K562 (cell line): ENCODE measurements at regions not wholly inside any gene's neighbourhood (a gene's known extent, or its start where the extent isn't known, plus 50 kb on each side); places are given as distances from the start of the nearest gene placed in this dataset.

Experiments used
- ATAC-seq: fragments of 200-7000 bp; cut with Tn5 transposase; 3 replicates; pipeline ENCODE4 v1.9.1; 2020; ENCODE audit warnings: moderate library complexity
- BruUV-seq: library from RNA; stranded (reverse); fragments of 400-500 nt; replicated peaks from 2 replicates; lab custom pipeline; 2021; lab: Mats Ljungman, UMichigan
- CTCF ChIA-PET: fragments of 300-600 bp; formaldehyde crosslinking; extraction: SDS; loops from one replicate; lab custom pipeline; 2021; ENCODE audit warnings: low intra/inter-chr PET ratio; lab: Yijun Ruan, JAX
- POLR2A ChIA-PET: fragments of 300-600, 350-650 bp; sonication (Branson Sonifier 250); formaldehyde crosslinking; extraction: SDS; loops from one replicate; lab custom pipeline; 2021; ENCODE audit warnings: antibody characterized with exemption, inconsistent platforms; lab: Yijun Ruan, JAX
- DNase-seq, 4 experiments: peaks; one replicate each; pipeline versions ENCODE4 v3.0.0 to v3.0.0-alpha.2; 2011 to 2018; ENCODE audit warnings: low spot score in 3 of 4, mixed read lengths in 3 of 4; ENCODE audit errors: extremely low read depth in 1 of 4
- FAIRE-seq: peaks from 2 replicates; lab custom pipeline; 2011; peaks lifted over from hg19 to GRCh38; lab: Jason Lieb, UNC
- H2AFZ ChIP-seq: 2 replicates; pipeline ENCODE4 v1.6.0; 2011; ENCODE audit warnings: low read depth, low read length, control low read depth, inconsistent platforms
- H3K27ac ChIP-seq: fragments of 200-600 bp; 3 replicates; pipeline ENCODE4 v1.8.0; 2011; ENCODE audit warnings: low read depth, mild to moderate bottlenecking, control low read depth, inconsistent platforms, low read length, moderate library complexity, mixed read lengths; ENCODE audit errors: extremely low read depth
- H3K27me3 ChIP-seq, 2 experiments: fragments of 300-600 bp in 1 of 2; 2 replicates in 1 of 2; 3 replicates in 1 of 2; pipeline versions ENCODE4 v1.6.0 to v1.8.0; 2011; ENCODE audit warnings: inconsistent platforms in 2 of 2, low read length in 2 of 2, mild to moderate bottlenecking in 1 of 2, mixed read lengths in 1 of 2, moderate library complexity in 1 of 2; ENCODE audit not compliant: control insufficient read depth in 2 of 2, insufficient read depth in 2 of 2
- H3K36me3 ChIP-seq: fragments of 300-600 bp; 3 replicates; pipeline ENCODE4 v1.8.0; 2011; ENCODE audit warnings: mild to moderate bottlenecking, low read length, inconsistent platforms; ENCODE audit not compliant: control insufficient read depth, insufficient read depth
- H3K4me1 ChIP-seq, 2 experiments: fragments of 200-600 bp in 1 of 2; replicated peaks in 1 of 2; 2 replicates in 1 of 2; 3 replicates in 1 of 2; pipeline versions ENCODE4 v1.5.1 to v1.8.0; 2011; ENCODE audit warnings: inconsistent platforms in 2 of 2, low read length in 2 of 2, mild to moderate bottlenecking in 1 of 2, mixed read lengths in 1 of 2, moderate library complexity in 1 of 2; ENCODE audit not compliant: control insufficient read depth in 2 of 2, insufficient read depth in 2 of 2
- H3K4me2 ChIP-seq: 2 replicates; pipeline ENCODE4 v1.6.1; 2011; ENCODE audit warnings: low read length, control low read depth, inconsistent platforms, mixed read lengths; ENCODE audit not compliant: insufficient read depth
- H3K4me3 ChIP-seq: fragments of 200-600 bp; sonication (generic), shearing (Covaris generic); 2 replicates; pipeline ENCODE4 v1.5.1; 2016; ENCODE audit warnings: control low read depth, inconsistent platforms
- H3K79me2 ChIP-seq: fragments of 200-600 bp; 3 replicates; pipeline ENCODE4 v1.8.0; 2011; ENCODE audit warnings: low read length, inconsistent platforms; ENCODE audit not compliant: control insufficient read depth, insufficient read depth
- H3K9ac ChIP-seq, 2 experiments: 2 replicates each; pipeline versions ENCODE4 v1.6.0 to v1.6.1; 2011; ENCODE audit warnings: low read depth in 2 of 2, low read length in 2 of 2, control low read depth in 1 of 2, inconsistent platforms in 1 of 2, mild to moderate bottlenecking in 1 of 2, mixed read lengths in 1 of 2; ENCODE audit not compliant: insufficient read depth in 1 of 2
- H3K9me1 ChIP-seq: one replicate; pipeline ENCODE4 v1.6.0; 2011; ENCODE audit warnings: inconsistent platforms, mild to moderate bottlenecking, low read length, moderate library complexity; ENCODE audit not compliant: control insufficient read depth, insufficient read depth
- H3K9me3 ChIP-seq: replicated peaks from 2 replicates; pipeline ENCODE4 v1.5.1; 2011; ENCODE audit warnings: low read depth, low read length, inconsistent platforms; ENCODE audit not compliant: control insufficient read depth, insufficient read depth
- H4K20me1 ChIP-seq: replicated peaks from 2 replicates; pipeline ENCODE4 v1.6.1; 2011; ENCODE audit warnings: low read length, inconsistent platforms, mixed read lengths; ENCODE audit not compliant: control insufficient read depth, insufficient read depth
- DIDO1 ChIP-seq: fragments of 450-650 bp; IDR thresholded peaks from 2 replicates; pipeline ENCODE4 v1.6.1; 2016; ENCODE audit warnings: low read depth, missing biosample characterization, missing genetic modification characterization
- GTF2E2 ChIP-seq: fragments of 200-800 bp; sonication (Bioruptor generic); IDR thresholded peaks from 2 replicates; pipeline ENCODE4 v1.6.1; 2016; ENCODE audit warnings: missing genetic modification characterization, missing compliant biosample characterization
- HDAC6 ChIP-seq: IDR thresholded peaks from 2 replicates; pipeline ENCODE4 v1.6.1; 2012; ENCODE audit warnings: low read depth, mild to moderate bottlenecking, control low read depth, inconsistent platforms, low read length, moderate library complexity
- KLF16 ChIP-seq: IDR thresholded peaks from 2 replicates; pipeline ENCODE4 v1.6.1; 2016; ENCODE audit warnings: antibody characterized with exemption
- MCM3 ChIP-seq: fragments of 450-650 bp; IDR thresholded peaks from 2 replicates; pipeline ENCODE4 v1.6.1; 2016
- MLX ChIP-seq, 2 experiments: fragments of 450-650 bp in 1 of 2; sonication (generic) in 1 of 2; formaldehyde crosslinking; conservative IDR thresholded peaks; 2 replicates each; pipeline versions ENCODE4 v1.4.0 to v1.8.1; 2020 to 2022; ENCODE audit warnings: mild to moderate bottlenecking in 1 of 2, missing genetic modification reagents in 1 of 2
- POLR3G ChIP-seq: IDR thresholded peaks from 2 replicates; pipeline ENCODE4 v1.6.1; 2011; ENCODE audit not compliant: insufficient read length, insufficient replicate concordance; ENCODE audit errors: extremely low read depth
- THAP12 ChIP-seq: fragments of 250-450 bp; sonication (Bioruptor Pico); IDR thresholded peaks from 2 replicates; pipeline ENCODE4 v1.9.0; 2021; ENCODE audit warnings: mild to moderate bottlenecking, inconsistent platforms
- ZNF436 ChIP-seq: fragments of 250-450, 450-650 bp; sonication (Bioruptor Pico); formaldehyde crosslinking; IDR thresholded peaks from 2 replicates; pipeline ENCODE4 v1.7.0; 2020; ENCODE audit warnings: mild to moderate bottlenecking
- ZNF695 ChIP-seq: fragments of 450-650 bp; formaldehyde crosslinking; IDR thresholded peaks from 2 replicates; pipeline ENCODE4 v1.4.0; 2020; ENCODE audit warnings: mild to moderate bottlenecking, moderate library complexity
- ZNF785 ChIP-seq: fragments of 250-450 bp; sonication (Bioruptor Pico); IDR thresholded peaks from 2 replicates; pipeline ENCODE4 v1.4.0; 2020; ENCODE audit warnings: mild to moderate bottlenecking
- WGBS: fragments of 100-300 bp; shearing (Covaris generic); methylation state at CpG from one replicate; pipeline ENCODE4 v1.1.6; 2016; ENCODE audit warnings: low coverage, mixed read lengths; ENCODE audit not compliant: insufficient coverage; ENCODE audit errors: missing lambda C conversion rate; 5-methylcytosine and 5-hydroxymethylcytosine counted together
- in situ Hi-C: fragments of 300-500 bp; cut with MboI; formaldehyde crosslinking; loops from 4 replicates; pipeline ENCODE4 v1.15.0; 2018; ENCODE audit warnings: inconsistent platforms, mixed read lengths
- intact Hi-C: fragments of 100-400 bp; cut with micrococcal nuclease; formaldehyde crosslinking; loops from 2 replicates; pipeline ENCODE4 v1.14.2; 2022
- TF ChIP-seq, protein P1 (sequence below): fragments of 250-450 bp; sonication (Bioruptor Pico); IDR thresholded peaks from 2 replicates; pipeline ENCODE4 v1.5.0; 2020; ENCODE audit warnings: mild to moderate bottlenecking, borderline replicate concordance

DNA sequence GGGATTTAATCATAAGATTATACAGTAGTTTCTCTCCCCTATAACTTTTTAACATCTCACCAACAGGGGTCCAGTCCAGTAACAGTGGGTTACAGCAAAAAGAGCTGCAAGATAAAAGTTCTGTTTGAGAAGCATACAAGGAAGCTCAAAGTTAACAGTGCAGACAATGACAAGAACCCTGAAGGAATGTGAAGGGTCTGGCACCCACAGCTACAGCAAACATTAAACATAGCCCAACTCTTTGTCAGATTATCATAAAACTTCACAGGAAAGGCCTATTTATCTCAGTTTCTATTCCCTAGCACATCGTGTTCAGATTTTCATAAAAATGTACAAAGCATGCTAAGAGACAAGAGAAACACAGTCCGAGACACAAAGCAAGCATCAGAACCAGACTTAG is 309.4 kb downstream of the DIRAS2 start:
- Histone ChIP-seq H3K36me3 (no peaks in the 10 kb centered on the region), H3K9me1 (no peaks in the 10 kb centered on the region)
- in situ Hi-C loops: no loop called here
- no peak for TF ChIP-seq KLF16
- TF ChIP-seq ZNF785 (CRISPR knock-in tag): no peak
- no peak for TF ChIP-seq HDAC6
- TF ChIP-seq MLX (CRISPR knock-in tag; conservative IDR thresholded peaks at IDR 0.05): no peak
- TF ChIP-seq GTF2E2 (tag): no peak
- no peak for TF ChIP-seq ZNF436 (CRISPR knock-in tag)
- TF ChIP-seq, protein P1, sequence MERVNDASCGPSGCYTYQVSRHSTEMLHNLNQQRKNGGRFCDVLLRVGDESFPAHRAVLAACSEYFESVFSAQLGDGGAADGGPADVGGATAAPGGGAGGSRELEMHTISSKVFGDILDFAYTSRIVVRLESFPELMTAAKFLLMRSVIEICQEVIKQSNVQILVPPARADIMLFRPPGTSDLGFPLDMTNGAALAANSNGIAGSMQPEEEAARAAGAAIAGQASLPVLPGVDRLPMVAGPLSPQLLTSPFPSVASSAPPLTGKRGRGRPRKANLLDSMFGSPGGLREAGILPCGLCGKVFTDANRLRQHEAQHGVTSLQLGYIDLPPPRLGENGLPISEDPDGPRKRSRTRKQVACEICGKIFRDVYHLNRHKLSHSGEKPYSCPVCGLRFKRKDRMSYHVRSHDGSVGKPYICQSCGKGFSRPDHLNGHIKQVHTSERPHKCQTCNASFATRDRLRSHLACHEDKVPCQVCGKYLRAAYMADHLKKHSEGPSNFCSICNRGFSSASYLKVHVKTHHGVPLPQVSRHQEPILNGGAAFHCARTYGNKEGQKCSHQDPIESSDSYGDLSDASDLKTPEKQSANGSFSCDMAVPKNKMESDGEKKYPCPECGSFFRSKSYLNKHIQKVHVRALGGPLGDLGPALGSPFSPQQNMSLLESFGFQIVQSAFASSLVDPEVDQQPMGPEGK: no peak
- no peak for TF ChIP-seq DIDO1 (tag)
- TF ChIP-seq THAP12: no peak
- TF ChIP-seq MCM3: no peak
- TF ChIP-seq ZNF695 (CRISPR knock-in tag): no peak
- no peak for TF ChIP-seq POLR3G
- TF ChIP-seq, all 486 proteins: peak for 0
- H3K9ac ChIP-seq: no peak overlapping the region
- H3K4me2 ChIP-seq: no peak overlapping the region
- H3K27me3 ChIP-seq: no peaks in the 10 kb centered on the region
- no peaks in the 10 kb centered on the region for H3K9me3 ChIP-seq
- ChIA-PET CTCF (no interaction called here), POLR2A (no interaction called here)
- no peak for DNase-seq
- WGBS: 0% methylated on average over 2 of the region's 2 CpGs
- no peak for FAIRE-seq
- no peak overlapping the region for H3K4me3 ChIP-seq
- ATAC-seq: no peak
- H3K27ac ChIP-seq: no peak overlapping the region
- H3K79me2 ChIP-seq: no peaks in the 10 kb centered on the region
- H4K20me1 ChIP-seq: no peaks in the 10 kb centered on the region
- no TSS peak for BruUV-seq
- intact Hi-C loops: no loop called here
- no peaks in the 10 kb centered on the region for H3K4me1 ChIP-seq
- H2AFZ ChIP-seq: no peak overlapping the region
